Glomerular visceral epithelial cell (primary cell): ENCODE measurements at regions not wholly inside any gene's neighbourhood (a gene's known extent, or its start where the extent isn't known, plus 50 kb on each side); places are given as distances from the start of the nearest gene placed in this dataset.

ENCODE experiments used
- DNase-seq: peaks from one replicate; pipeline ENCODE4 v3.0.0-alpha.2; 2016; ENCODE audit errors: extremely low spot score

GRCh38 chr10:131848741-131849590 is 51.8 kb upstream of the PPP2R2D start:
- DNase-seq = no peak

- no peak for DNase-seq
These were observed 51.0 kb upstream of the PPP2R2D start for GRCh38 chr10:131849591-131850382.

GRCh38 chr10:131850383-131850870 is 50.4 kb upstream of the PPP2R2D start:
- no peak for DNase-seq
